IPS DF 4.7 (cell line): ENCODE measurements at regions not wholly inside any gene's neighbourhood (a gene's known extent, or its start where the extent isn't known, plus 50 kb on each side); places are given as distances from the start of the nearest gene placed in this dataset.

Experiments
- DNase-seq: peaks from one replicate; pipeline ENCODE4 v3.0.0-alpha.2; 2013; ENCODE audit warnings: low spot score; ENCODE audit errors: extremely low read depth

- no peak for DNase-seq
Measured at GRCh38 chr14:38336298-38336697, 80.4 kb upstream of the CLEC14A start.

- DNase-seq, result no peak
Measured at GRCh38 chr14:38330275-38330674, 74.4 kb upstream of the CLEC14A start.

GRCh38 chr14:38329246-38329645, 73.4 kb upstream of the CLEC14A start:
- DNase-seq, result no peak

- no peak for DNase-seq
Measured at GRCh38 chr14:38316922-38317321, 61.0 kb upstream of the CLEC14A start.

- no peak for DNase-seq
Measured at GRCh38 chr14:38311655-38312054, 55.8 kb upstream of the CLEC14A start.

GRCh38 chr14:38310420-38310995, 54.6 kb upstream of the CLEC14A start:
- no peak for DNase-seq

GRCh38 chr14:38309522-38310277, 53.8 kb upstream of the CLEC14A start:
- no peak for DNase-seq
